Heart left ventricle (tissue), 16 donors: ENCODE measurements at regions not wholly inside any gene's neighbourhood (a gene's known extent, or its start where the extent isn't known, plus 50 kb on each side); places are given as distances from the start of the nearest gene placed in this dataset.

Experiments
- ATAC-seq, 4 donors: fragments of 200-7000 bp; cut with Tn5 transposase; one replicate each; pipeline ENCODE4 v1.9.1; 2020 to 2022; ENCODE audit warnings: moderate library complexity in 4 of 4, mild to moderate bottlenecking in 3 of 4, moderate number of reproducible peaks in 1 of 4
- DNase-seq, 5 donors: peaks; one replicate each; pipeline ENCODE4 v3.0.0-alpha.2; 2020
- H3K27ac ChIP-seq, 12 donors: fragments of 200-600 bp; sonication (generic) in 4 of 12; one replicate each; pipeline versions ENCODE4 v1.5.0 to v1.8.0; 2016 to 2022; ENCODE audit warnings: mild to moderate bottlenecking in 2 of 12
- H3K27me3 ChIP-seq, 9 donors: fragments of 200-600 bp; sonication (generic) in 2 of 9; one replicate each; pipeline versions ENCODE4 v1.5.1 to v1.8.0; 2016 to 2022; ENCODE audit warnings: mild to moderate bottlenecking in 3 of 9
- H3K36me3 ChIP-seq, 9 donors: fragments of 200-600 bp; sonication (generic) in 2 of 9; one replicate each; pipeline versions ENCODE4 v1.5.0 to v1.8.0; 2018 to 2022; ENCODE audit warnings: mild to moderate bottlenecking in 2 of 9
- H3K4me1 ChIP-seq, 12 donors: fragments of 200-600 bp; sonication (generic) in 4 of 12; one replicate each; pipeline versions ENCODE4 v1.5.0 to v1.8.0; 2016 to 2022; ENCODE audit warnings: mild to moderate bottlenecking in 3 of 12
- H3K4me3 ChIP-seq, 12 donors: fragments of 200-600 bp; sonication (generic) in 4 of 12; one replicate each; pipeline versions ENCODE4 v1.5.0 to v1.8.0; 2017 to 2022; ENCODE audit warnings: mild to moderate bottlenecking in 9 of 12, moderate library complexity in 4 of 12
- H3K9me3 ChIP-seq, 12 donors: fragments of 200-600 bp; sonication (generic) in 4 of 12; one replicate each; pipeline versions ENCODE4 v1.5.0 to v1.8.0; 2016 to 2022; ENCODE audit warnings: mild to moderate bottlenecking in 1 of 12
- POLR2A ChIP-seq, 2 donors: fragments of 450-650 bp; IDR thresholded peaks; one replicate each; pipeline ENCODE4 v1.6.1; 2017; ENCODE audit warnings: antibody characterized with exemption in 2 of 2, mild to moderate bottlenecking in 2 of 2, moderate library complexity in 2 of 2
- WGBS, 4 donors: extraction: QIAGEN DNeasy Blood & Tissue Kit in 2 of 4; methylation state at CpG; one replicate each; pipeline versions ENCODE4 v1.1.5 to v1.1.7; 2013 to 2018; 5-methylcytosine and 5-hydroxymethylcytosine counted together
- intact Hi-C, 10 donors: fragments of 100-400 bp; cut with DNase I; formaldehyde crosslinking; loops; one replicate each; pipeline versions ENCODE4 v1.11.1 to v1.14.2; 2022
- TF ChIP-seq, protein P1 (sequence below), 12 donors: fragments of 200-600 bp; sonication (generic) in 4 of 12; IDR thresholded peaks; one replicate each; pipeline versions ENCODE4 v1.5.0 to v1.8.0; 2018 to 2022; ENCODE audit warnings: antibody characterized with exemption in 12 of 12, mild to moderate bottlenecking in 5 of 12
- donor health status: ischemic (EF 13 %, LVEDD 7.1; RV severe dilation, severe dysfunction).
- donor health status: healthy with polysubstance abuse.
- donor health status: DM: no; HTN: yes; CAD: no.
- donor health status: DM: no; HTN: no; CAD: no.
- donor health status: ischemic (EF 25% LVEDD 6.9; RV normal size, moderate dysfunction).
- donor health status: ischemic (EF 25% LVEDD 5.7; RV mildly dilated, moderate dysfunction).
- donor health status: healthy.
- donor health status: DM: yes; HTN: yes; CAD: no.
- donor health status: ischemic (EF 35%, LVEDD 5.7; RV mildly dilated, moderate dysfunction).
- donor health status: nonischemic (EF 11% LVEDD 7.7; RV severe dilation, severe dysfunction).
- donor health status: DM: yes; HTN: yes; CAD: no.
- donor health status: PGD.
- donor health status: ischemic (EF 29% LVEDD 5.4; RV normal size, mild dysfunction).
- donor health status: nonischemic (EF 23%, LVEDD 6.1; RV moderate dilation, normal function).

DNA sequence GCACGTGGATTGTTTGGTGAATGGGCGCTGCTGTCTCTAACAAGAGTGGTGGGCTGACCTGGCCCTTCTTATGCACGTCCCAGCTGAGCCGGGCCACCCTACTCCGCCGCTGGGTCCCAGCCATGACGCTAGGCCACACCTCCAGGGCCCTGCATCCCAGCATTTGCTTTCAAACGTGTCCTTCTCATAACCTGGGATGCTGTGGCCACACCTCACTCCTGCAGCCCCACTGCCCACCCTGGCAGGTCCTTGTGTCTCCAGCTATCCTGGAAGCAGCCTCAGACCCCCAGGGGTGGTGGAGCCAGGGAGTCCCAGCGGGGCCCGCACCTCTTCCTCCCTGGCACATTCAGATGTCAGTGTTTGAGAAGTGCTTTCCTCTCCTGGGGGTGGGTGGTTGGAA is 168.6 kb downstream of the IRF8 start:
- no peak for DNase-seq
- TF ChIP-seq, protein P1, sequence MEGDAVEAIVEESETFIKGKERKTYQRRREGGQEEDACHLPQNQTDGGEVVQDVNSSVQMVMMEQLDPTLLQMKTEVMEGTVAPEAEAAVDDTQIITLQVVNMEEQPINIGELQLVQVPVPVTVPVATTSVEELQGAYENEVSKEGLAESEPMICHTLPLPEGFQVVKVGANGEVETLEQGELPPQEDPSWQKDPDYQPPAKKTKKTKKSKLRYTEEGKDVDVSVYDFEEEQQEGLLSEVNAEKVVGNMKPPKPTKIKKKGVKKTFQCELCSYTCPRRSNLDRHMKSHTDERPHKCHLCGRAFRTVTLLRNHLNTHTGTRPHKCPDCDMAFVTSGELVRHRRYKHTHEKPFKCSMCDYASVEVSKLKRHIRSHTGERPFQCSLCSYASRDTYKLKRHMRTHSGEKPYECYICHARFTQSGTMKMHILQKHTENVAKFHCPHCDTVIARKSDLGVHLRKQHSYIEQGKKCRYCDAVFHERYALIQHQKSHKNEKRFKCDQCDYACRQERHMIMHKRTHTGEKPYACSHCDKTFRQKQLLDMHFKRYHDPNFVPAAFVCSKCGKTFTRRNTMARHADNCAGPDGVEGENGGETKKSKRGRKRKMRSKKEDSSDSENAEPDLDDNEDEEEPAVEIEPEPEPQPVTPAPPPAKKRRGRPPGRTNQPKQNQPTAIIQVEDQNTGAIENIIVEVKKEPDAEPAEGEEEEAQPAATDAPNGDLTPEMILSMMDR (IDR thresholded peaks at IDR 0.05), result no peak
- TF ChIP-seq POLR2A (IDR thresholded peaks at IDR 0.05), result no peak
- Histone ChIP-seq H3K4me1 (peaks cover 0 to 4% (median 0%) of the 10 kb centered on the region in 12 donors), H3K36me3 (no peaks in the 10 kb centered on the region), H3K9me3 (no peaks in the 10 kb centered on the region), H3K27me3 (peaks cover 0 to 50% (median 5%) of the 10 kb centered on the region in 9 donors), H3K4me3 (no peak overlapping the region), H3K27ac (no peak overlapping the region)
- no peak for ATAC-seq
- 90 to 96% (median 94%) methylated on average over 10 of the region's 10 CpGs for WGBS, 4 donors
- intact Hi-C loops, result no loop called here

DNA sequence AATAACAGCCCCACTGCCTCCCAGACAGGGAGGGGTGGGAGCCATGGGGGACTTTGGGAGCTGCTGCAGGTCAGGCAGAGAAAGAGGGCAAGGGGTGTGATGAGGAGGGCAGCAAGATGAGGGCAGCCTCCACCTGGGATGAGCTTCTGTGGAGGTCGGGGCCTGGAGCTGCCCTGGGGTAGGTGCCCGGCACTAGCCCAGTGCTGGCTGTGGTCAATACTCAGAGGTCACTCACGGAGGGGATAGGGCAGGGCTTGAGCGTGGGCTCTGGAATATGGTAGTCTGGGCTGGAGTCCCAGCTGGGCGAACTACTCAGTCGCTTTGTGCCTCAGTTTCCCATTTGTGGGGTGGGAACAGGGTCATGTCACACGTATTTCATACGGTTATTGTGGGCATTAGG is 169.0 kb downstream of the IRF8 start:
- TF ChIP-seq POLR2A (IDR thresholded peaks at IDR 0.05), result no peak
- TF ChIP-seq, protein P1 (IDR thresholded peaks at IDR 0.05), result no peak
- no peaks in the 10 kb centered on the region for H3K9me3 ChIP-seq
- H3K4me1 ChIP-seq, result no peaks in the 10 kb centered on the region
- no peaks in the 10 kb centered on the region for H3K36me3 ChIP-seq
- WGBS, 4 donors, result 89 to 99% (median 92%) methylated on average over 8 of the region's 8 CpGs
- intact Hi-C loops, result no loop called here
- H3K4me3 ChIP-seq, result no peak overlapping the region
- H3K27me3 ChIP-seq, result peaks cover 0 to 53% (median 5%) of the 10 kb centered on the region in 9 donors
- ATAC-seq (no peak), DNase-seq (no peak)
- H3K27ac ChIP-seq, result no peak overlapping the region

DNA sequence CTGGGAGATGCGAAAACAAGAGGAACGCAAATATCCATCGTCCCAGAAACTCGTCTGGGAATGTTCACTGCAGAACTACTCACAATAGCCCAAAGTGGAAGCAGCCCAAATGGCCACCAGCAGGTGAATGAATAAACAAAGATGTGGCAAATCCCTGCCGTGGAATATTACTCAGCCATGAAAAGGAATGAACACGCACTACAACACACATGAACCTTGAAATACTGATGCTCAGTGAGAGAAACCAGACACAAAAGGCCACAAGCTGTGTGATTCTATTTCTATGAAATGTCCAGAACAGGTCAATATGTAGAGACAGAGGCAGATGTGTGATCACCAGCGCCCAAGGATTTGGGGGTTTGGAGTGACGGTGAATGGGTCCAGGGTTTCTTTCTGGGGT is 169.8 kb downstream of the IRF8 start:
- Histone ChIP-seq H3K4me3 (no peak overlapping the region), H3K27me3 (peaks cover 0 to 55% (median 5%) of the 10 kb centered on the region in 9 donors), H3K4me1 (no peaks in the 10 kb centered on the region), H3K27ac (no peak overlapping the region), H3K9me3 (no peaks in the 10 kb centered on the region), H3K36me3 (no peaks in the 10 kb centered on the region)
- DNase-seq (no peak), ATAC-seq (no peak)
- TF ChIP-seq, protein P1 (IDR thresholded peaks at IDR 0.05), result no peak
- no peak for TF ChIP-seq POLR2A (IDR thresholded peaks at IDR 0.05)
- WGBS, 4 donors, result 90 to 97% (median 93%) methylated on average over 8 of the region's 8 CpGs
- intact Hi-C loops, result no loop called here

DNA sequence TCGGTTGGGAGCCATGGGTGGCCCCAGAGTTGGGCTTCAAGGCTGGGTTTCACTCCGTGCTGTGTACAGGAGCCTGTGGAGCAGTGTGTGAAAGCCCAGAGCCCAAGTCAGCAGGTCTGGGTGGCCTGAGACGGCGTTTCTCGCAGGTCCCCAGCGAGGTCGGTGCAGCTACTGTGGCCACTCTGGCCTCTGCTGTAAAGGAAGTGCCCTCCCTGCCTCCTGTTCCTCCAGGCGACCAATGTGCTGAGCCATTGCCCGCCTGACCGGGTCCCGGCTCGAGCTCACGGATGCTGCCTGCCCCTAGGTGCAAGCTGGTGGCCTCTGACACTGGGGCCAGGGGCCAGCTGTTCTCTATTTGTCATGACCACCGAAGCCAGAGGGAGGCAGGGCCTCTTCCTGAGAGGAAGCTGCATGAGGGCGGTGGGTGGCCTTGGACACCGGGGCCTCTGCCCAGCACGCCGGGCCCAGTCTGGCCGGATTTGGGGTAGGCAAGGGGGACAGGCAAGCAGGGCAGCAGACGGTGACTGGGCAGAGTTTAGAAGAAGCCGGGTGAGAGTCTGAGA is 170.9 kb downstream of the IRF8 start:
- intact Hi-C loops, result loop anchor here in 2 of 10 donors (1.0 to 5.0 kb wide), 3 partner anchors 248 to 447 kb away; no protein-coding TSS in a partner anchor
- no peak overlapping the region for H3K4me3 ChIP-seq
- peak in 1 of 4 donors; percentile 16 for ATAC-seq
- no peaks in the 10 kb centered on the region for H3K9me3 ChIP-seq
- peaks cover 0 to 52% (median 5%) of the 10 kb centered on the region in 9 donors for H3K27me3 ChIP-seq
- no peaks in the 10 kb centered on the region for H3K36me3 ChIP-seq
- no peaks in the 10 kb centered on the region for H3K4me1 ChIP-seq
- no peak overlapping the region for H3K27ac ChIP-seq
- WGBS, 4 donors, result 65 to 80% (median 68%) methylated on average over 15 to 21 of the region's 21 CpGs
- no peak for TF ChIP-seq POLR2A (IDR thresholded peaks at IDR 0.05)
- TF ChIP-seq, protein P1 (IDR thresholded peaks at IDR 0.05), result no peak
- DNase-seq, result no peak
